A673 (cell line): ENCODE measurements at regions not wholly inside any gene's neighbourhood (a gene's known extent, or its start where the extent isn't known, plus 50 kb on each side); places are given as distances from the start of the nearest gene placed in this dataset.

Source experiments
- BruUV-seq: library from RNA; stranded (reverse); fragments of 400-500 nt; replicated peaks from 2 replicates; lab custom pipeline; 2021; lab: Mats Ljungman, UMichigan
- CTCF ChIA-PET: fragments of 300-600 bp; sonication (Branson Sonifier 250); formaldehyde crosslinking; loops from one replicate; lab custom pipeline; 2022; ENCODE audit warnings: antibody characterized with exemption; lab: Charles Lee
- POLR2A ChIA-PET: fragments of 300-600 bp; sonication (Branson Sonifier 250); formaldehyde crosslinking; loops from one replicate; lab custom pipeline; 2022; ENCODE audit warnings: antibody characterized with exemption; ENCODE audit not compliant: low non-redundant PET; lab: Charles Lee
- DNase-seq: peaks from one replicate; pipeline ENCODE4 v3.0.0-alpha.2; 2015; ENCODE audit warnings: low spot score
- H3K27ac ChIP-seq: fragments of 200-600 bp; sonication (generic); 2 replicates; pipeline ENCODE4 v1.5.1; 2016; ENCODE audit warnings: mixed run types, low read depth, mild to moderate bottlenecking, mixed read lengths, antibody characterized with exemption, low read length; ENCODE audit not compliant: poor library complexity, severe bottlenecking
- H3K27me3 ChIP-seq: fragments of 200-600 bp; sonication (generic); replicated peaks from 2 replicates; pipeline ENCODE4 v1.6.1; 2017; ENCODE audit warnings: mixed run types, low read depth, mild to moderate bottlenecking, mixed read lengths, antibody characterized with exemption, low read length; ENCODE audit not compliant: insufficient read depth, poor library complexity
- H3K36me3 ChIP-seq: fragments of 200-600 bp; sonication (generic); 2 replicates; pipeline ENCODE4 v1.6.1; 2016; ENCODE audit warnings: mixed run types, mild to moderate bottlenecking, mixed read lengths, antibody characterized with exemption, low read length; ENCODE audit not compliant: insufficient read depth, poor library complexity, severe bottlenecking
- H3K4me1 ChIP-seq: fragments of 200-600 bp; sonication (generic); 2 replicates; pipeline ENCODE4 v1.6.1; 2017; ENCODE audit warnings: mixed run types, mild to moderate bottlenecking, mixed read lengths, antibody characterized with exemption, low read length; ENCODE audit not compliant: insufficient read depth, poor library complexity, severe bottlenecking
- H3K4me3 ChIP-seq: fragments of 200-600 bp; sonication (generic); 2 replicates; pipeline ENCODE4 v1.5.1; 2016; ENCODE audit warnings: low read depth, mixed run types, mild to moderate bottlenecking, mixed read lengths, low read length; ENCODE audit not compliant: poor library complexity, severe bottlenecking
- H3K9me3 ChIP-seq: fragments of 200-600 bp; sonication (generic); 2 replicates; pipeline ENCODE4 v1.6.1; 2016; ENCODE audit warnings: mixed run types, low read depth, mild to moderate bottlenecking, mixed read lengths, antibody characterized with exemption, low read length; ENCODE audit not compliant: poor library complexity, severe bottlenecking
- EZH2 ChIP-seq: fragments of 200-600 bp; sonication (generic); IDR thresholded peaks from 2 replicates; pipeline ENCODE4 v1.6.1; 2017; ENCODE audit warnings: borderline replicate concordance, low read depth, mild to moderate bottlenecking, mixed read lengths, antibody characterized with exemption, low read length; ENCODE audit not compliant: poor library complexity, severe bottlenecking
- intact Hi-C: fragments of 100-400 bp; cut with micrococcal nuclease; formaldehyde crosslinking; loops from one replicate; pipeline ENCODE4 v1.10.0; 2022; ENCODE audit not compliant: unreplicated experiment
- TF ChIP-seq, protein P1 (sequence below): fragments of 300-800, 200-600 bp; sonication (generic); conservative IDR thresholded peaks from 2 replicates; pipeline ENCODE4 v1.5.1; 2017; ENCODE audit warnings: low read depth, mild to moderate bottlenecking, antibody characterized with exemption, low read length, moderate library complexity, mixed read lengths

DNA sequence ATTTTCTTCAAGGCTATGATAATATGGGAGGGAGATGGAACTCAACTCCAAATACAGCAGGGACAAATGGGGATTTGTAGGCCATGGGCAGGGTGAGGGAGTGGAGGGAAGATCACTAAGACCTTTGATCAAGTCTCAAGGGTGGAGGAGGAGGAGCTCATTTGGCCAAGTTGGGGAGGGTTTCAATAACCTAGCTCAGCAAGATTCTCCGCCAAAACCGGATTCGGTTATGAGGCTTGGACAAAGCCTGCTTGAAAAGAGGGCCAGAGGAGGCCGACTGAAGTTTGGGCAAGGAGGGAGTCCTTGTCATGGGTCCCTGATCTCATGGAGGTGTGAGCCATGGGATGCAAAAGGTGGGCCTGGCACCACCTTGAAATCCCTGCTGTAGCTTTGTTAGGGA lies 68.8 kb downstream of the TSN start:
- Histone ChIP-seq H3K4me1 (no peaks in the 10 kb centered on the region), H3K4me3 (no peak overlapping the region), H3K36me3 (no peaks in the 10 kb centered on the region), H3K27ac (no peak overlapping the region), H3K9me3 (no peaks in the 10 kb centered on the region), H3K27me3 (no peaks in the 10 kb centered on the region)
- intact Hi-C loops: no loop called here
- no TSS peak for BruUV-seq
- TF ChIP-seq EZH2: no peak
- TF ChIP-seq, protein P1, sequence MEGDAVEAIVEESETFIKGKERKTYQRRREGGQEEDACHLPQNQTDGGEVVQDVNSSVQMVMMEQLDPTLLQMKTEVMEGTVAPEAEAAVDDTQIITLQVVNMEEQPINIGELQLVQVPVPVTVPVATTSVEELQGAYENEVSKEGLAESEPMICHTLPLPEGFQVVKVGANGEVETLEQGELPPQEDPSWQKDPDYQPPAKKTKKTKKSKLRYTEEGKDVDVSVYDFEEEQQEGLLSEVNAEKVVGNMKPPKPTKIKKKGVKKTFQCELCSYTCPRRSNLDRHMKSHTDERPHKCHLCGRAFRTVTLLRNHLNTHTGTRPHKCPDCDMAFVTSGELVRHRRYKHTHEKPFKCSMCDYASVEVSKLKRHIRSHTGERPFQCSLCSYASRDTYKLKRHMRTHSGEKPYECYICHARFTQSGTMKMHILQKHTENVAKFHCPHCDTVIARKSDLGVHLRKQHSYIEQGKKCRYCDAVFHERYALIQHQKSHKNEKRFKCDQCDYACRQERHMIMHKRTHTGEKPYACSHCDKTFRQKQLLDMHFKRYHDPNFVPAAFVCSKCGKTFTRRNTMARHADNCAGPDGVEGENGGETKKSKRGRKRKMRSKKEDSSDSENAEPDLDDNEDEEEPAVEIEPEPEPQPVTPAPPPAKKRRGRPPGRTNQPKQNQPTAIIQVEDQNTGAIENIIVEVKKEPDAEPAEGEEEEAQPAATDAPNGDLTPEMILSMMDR: no peak
- ChIA-PET POLR2A (no interaction called here), CTCF (no interaction called here)
- no peak for DNase-seq

DNA sequence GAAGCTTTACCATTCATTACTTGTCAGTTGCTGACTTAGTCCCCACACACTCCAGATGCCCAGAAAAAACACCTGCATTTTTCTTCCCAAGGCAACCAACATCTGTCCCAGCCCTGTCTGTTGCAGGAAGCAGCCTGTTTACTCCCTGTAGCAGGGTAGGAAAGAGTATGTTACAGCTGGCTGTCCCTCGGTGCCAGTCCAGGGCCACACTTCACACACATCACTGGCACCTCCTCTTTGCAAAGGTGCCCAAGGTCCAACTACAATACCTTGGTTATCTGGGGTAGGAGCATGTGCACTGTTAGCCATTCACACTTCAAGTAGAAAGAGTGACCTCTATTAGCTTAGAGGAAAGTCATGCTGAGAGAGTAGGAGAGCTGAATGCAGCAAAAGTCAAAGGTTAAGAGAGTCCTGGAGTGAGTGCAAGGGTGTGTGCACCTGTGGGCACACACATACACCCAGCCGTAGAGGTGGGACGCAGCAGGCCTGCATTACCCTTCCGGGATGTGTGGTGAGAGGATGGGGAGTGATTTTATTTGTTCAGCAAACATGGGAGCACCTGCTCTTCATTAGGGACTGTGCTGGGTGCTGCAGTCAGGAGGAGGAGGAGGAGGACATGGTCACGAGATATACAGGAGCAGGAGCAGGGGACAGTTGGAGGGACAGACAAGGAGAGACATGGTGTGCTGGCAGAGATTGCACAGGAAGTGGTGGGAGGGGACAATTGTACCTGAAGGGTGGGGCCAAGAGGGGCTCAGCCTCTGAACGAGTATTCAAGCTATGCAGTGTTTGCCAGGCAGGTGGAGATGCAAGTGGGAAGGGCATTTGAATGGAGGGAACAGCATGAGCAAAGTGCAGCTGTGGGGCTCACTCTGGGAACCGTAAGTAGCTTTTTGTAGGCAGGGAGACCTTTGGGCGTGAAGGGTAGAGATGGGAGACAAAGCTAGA lies 69.8 kb downstream of the TSN start:
- Histone ChIP-seq H3K4me3 (no peak overlapping the region), H3K36me3 (no peaks in the 10 kb centered on the region), H3K27ac (no peak overlapping the region), H3K9me3 (no peaks in the 10 kb centered on the region), H3K4me1 (no peaks in the 10 kb centered on the region), H3K27me3 (no peaks in the 10 kb centered on the region)
- CTCF ChIA-PET: no interaction called here
- TF ChIP-seq, protein P1: no peak
- TF ChIP-seq EZH2: no peak
- intact Hi-C loops: no loop called here
- POLR2A ChIA-PET: no interaction called here
- no TSS peak for BruUV-seq
- DNase-seq: no peak

DNA sequence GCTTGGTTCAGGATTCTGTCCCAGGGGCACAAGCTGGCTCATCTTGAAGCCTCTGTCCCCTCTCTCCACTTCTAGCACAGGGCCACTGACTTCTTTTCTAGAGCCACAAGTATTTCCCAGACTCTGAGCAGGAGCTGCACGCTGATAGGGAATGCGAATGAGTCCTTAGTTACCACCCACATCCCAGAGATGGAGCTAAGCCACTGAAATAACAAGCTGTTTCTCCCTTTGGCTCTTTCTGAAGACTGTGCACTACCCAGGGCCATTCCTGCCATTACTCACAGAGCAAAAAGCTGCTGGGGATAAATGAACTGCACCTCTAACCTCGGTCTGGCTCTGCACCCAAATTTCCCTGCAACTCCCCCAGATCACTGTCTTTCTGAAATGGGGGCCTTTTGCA lies 70.6 kb downstream of the TSN start:
- Histone ChIP-seq H3K9me3 (no peaks in the 10 kb centered on the region), H3K27me3 (no peaks in the 10 kb centered on the region), H3K4me1 (no peaks in the 10 kb centered on the region), H3K4me3 (no peak overlapping the region), H3K36me3 (no peaks in the 10 kb centered on the region), H3K27ac (no peak overlapping the region)
- DNase-seq: no peak
- no TSS peak for BruUV-seq
- ChIA-PET POLR2A (no interaction called here), CTCF (no interaction called here)
- TF ChIP-seq EZH2: no peak
- TF ChIP-seq, protein P1: no peak
- intact Hi-C loops: no loop called here
